Astrocyte (in vitro differentiated cells and primary cell): ENCODE measurements at regions not wholly inside any gene's neighbourhood (a gene's known extent, or its start where the extent isn't known, plus 50 kb on each side); places are given as distances from the start of the nearest gene placed in this dataset.

Experiments used
- EZH2 ChIP-seq: IDR thresholded peaks from 2 replicates; pipeline ENCODE4 v1.6.1; 2012; ENCODE audit warnings: mild to moderate bottlenecking, low read length, inconsistent platforms; ENCODE audit not compliant: insufficient read depth
- TF ChIP-seq, protein P1 (sequence below): IDR thresholded peaks from 2 replicates; pipeline ENCODE4 v1.5.1; 2011; ENCODE audit warnings: low read depth, mild to moderate bottlenecking, inconsistent platforms, low read length, moderate library complexity; ENCODE audit not compliant: insufficient read depth

DNA sequence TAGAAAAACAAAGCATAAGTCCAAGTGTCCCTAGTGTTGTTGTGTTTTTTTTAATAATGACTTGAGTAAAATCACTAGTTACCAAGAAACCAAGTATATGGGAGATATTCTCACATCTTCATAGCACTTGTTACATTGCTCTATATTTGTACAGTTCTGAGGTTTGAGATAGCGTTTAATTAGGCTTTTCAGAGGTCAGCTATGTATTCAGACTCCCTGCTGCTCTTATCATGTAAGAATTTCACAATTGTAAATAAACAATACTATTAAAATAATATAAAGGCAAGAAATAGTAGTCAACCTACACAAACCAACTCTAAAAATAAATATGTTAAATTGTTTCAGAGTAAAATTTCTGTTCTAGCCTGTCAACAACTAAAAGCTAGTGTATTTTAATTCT lies 761.9 kb upstream of the FAM174A start:
- TF ChIP-seq, protein P1, sequence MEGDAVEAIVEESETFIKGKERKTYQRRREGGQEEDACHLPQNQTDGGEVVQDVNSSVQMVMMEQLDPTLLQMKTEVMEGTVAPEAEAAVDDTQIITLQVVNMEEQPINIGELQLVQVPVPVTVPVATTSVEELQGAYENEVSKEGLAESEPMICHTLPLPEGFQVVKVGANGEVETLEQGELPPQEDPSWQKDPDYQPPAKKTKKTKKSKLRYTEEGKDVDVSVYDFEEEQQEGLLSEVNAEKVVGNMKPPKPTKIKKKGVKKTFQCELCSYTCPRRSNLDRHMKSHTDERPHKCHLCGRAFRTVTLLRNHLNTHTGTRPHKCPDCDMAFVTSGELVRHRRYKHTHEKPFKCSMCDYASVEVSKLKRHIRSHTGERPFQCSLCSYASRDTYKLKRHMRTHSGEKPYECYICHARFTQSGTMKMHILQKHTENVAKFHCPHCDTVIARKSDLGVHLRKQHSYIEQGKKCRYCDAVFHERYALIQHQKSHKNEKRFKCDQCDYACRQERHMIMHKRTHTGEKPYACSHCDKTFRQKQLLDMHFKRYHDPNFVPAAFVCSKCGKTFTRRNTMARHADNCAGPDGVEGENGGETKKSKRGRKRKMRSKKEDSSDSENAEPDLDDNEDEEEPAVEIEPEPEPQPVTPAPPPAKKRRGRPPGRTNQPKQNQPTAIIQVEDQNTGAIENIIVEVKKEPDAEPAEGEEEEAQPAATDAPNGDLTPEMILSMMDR, result no peak
- TF ChIP-seq EZH2, result no peak
